ENCODE measurements at regions not wholly inside any gene's neighbourhood (a gene's known extent, or its start where the extent isn't known, plus 50 kb on each side); places are given as distances from the start of the nearest gene placed in this dataset.
"Not testable (repeated sequence)": the region's sequence is repeated elsewhere in the genome, so short reads cannot be mapped to it uniquely, and the experiment has no call there.

- TF ChIP-seq SPI1 (IDR thresholded peaks at IDR 0.05; ENCODE audit: low read depth, low read length) (no peak), POLR2A (IDR thresholded peaks at IDR 0.05; ENCODE audit: low read depth, low read length) (no peak), POU2F2 (IDR thresholded peaks at IDR 0.05; ENCODE audit: low read depth, low read length) (no peak), POLR2AphosphoS5 (IDR thresholded peaks at IDR 0.05; ENCODE audit: low read depth, low read length) (no peak), TAF1 (IDR thresholded peaks at IDR 0.05; ENCODE audit: low read depth, low read length) (no peak), PAX5 (IDR thresholded peaks at IDR 0.05; ENCODE audit: insufficient read depth, low read length, severe bottlenecking) (no peak)
- FAIRE-seq = no peak
- no peak for DNase-seq (ENCODE audit: insufficient read length, low spot score)
These were observed 822.4 kb upstream of the ADGRB3 start for GRCh38 chr6:67812693-67813092.

GRCh38 chr6:67812125-67812524 lies 823.0 kb upstream of the ADGRB3 start:
- DNase-seq (ENCODE audit: insufficient read length, low spot score) = no peak
- FAIRE-seq = no peak
- TF ChIP-seq POLR2AphosphoS5 (IDR thresholded peaks at IDR 0.05; ENCODE audit: low read depth, low read length) (no peak), POLR2A (IDR thresholded peaks at IDR 0.05; ENCODE audit: low read depth, low read length) (no peak), SPI1 (IDR thresholded peaks at IDR 0.05; ENCODE audit: low read depth, low read length) (no peak), TAF1 (IDR thresholded peaks at IDR 0.05; ENCODE audit: low read depth, low read length) (no peak), PAX5 (IDR thresholded peaks at IDR 0.05; ENCODE audit: insufficient read depth, low read length, severe bottlenecking) (no peak), POU2F2 (IDR thresholded peaks at IDR 0.05; ENCODE audit: low read depth, low read length) (no peak)

- no peak for DNase-seq (ENCODE audit: insufficient read length, low spot score)
- FAIRE-seq = no peak
- no peak for TF ChIP-seq POLR2A (IDR thresholded peaks at IDR 0.05; ENCODE audit: low read depth, low read length)
- no peak for TF ChIP-seq PAX5 (IDR thresholded peaks at IDR 0.05; ENCODE audit: insufficient read depth, low read length, severe bottlenecking)
- no peak for TF ChIP-seq SPI1 (IDR thresholded peaks at IDR 0.05; ENCODE audit: low read depth, low read length)
- TF ChIP-seq POU2F2 (IDR thresholded peaks at IDR 0.05; ENCODE audit: low read depth, low read length) = no peak
- no peak for TF ChIP-seq TAF1 (IDR thresholded peaks at IDR 0.05; ENCODE audit: low read depth, low read length)
- no peak for TF ChIP-seq POLR2AphosphoS5 (IDR thresholded peaks at IDR 0.05; ENCODE audit: low read depth, low read length)
These were observed 823.6 kb upstream of the ADGRB3 start for GRCh38 chr6:67811239-67812037.

- FAIRE-seq; DNase-seq (ENCODE audit: insufficient read length, low spot score): not testable (repeated sequence)
These were observed 830.3 kb upstream of the ADGRB3 start for GRCh38 chr6:67804808-67805207.

- no peak for DNase-seq (ENCODE audit: insufficient read length, low spot score)
- FAIRE-seq = no peak
These were observed 832.3 kb upstream of the ADGRB3 start for GRCh38 chr6:67802771-67803170.

GRCh38 chr6:67792996-67793395 lies 842.1 kb upstream of the ADGRB3 start:
- FAIRE-seq (no peak), DNase-seq (ENCODE audit: insufficient read length, low spot score) (no peak)
- TF ChIP-seq POLR2A (IDR thresholded peaks at IDR 0.05; ENCODE audit: low read depth, low read length) (no peak), TAF1 (IDR thresholded peaks at IDR 0.05; ENCODE audit: low read depth, low read length) (no peak), POU2F2 (IDR thresholded peaks at IDR 0.05; ENCODE audit: low read depth, low read length) (no peak), POLR2AphosphoS5 (IDR thresholded peaks at IDR 0.05; ENCODE audit: low read depth, low read length) (no peak), SPI1 (IDR thresholded peaks at IDR 0.05; ENCODE audit: low read depth, low read length) (no peak), PAX5 (IDR thresholded peaks at IDR 0.05; ENCODE audit: insufficient read depth, low read length, severe bottlenecking) (no peak)

More at GRCh38 chr6:67802771-67803170, 832.3 kb upstream of the ADGRB3 start:
- no peak for TF ChIP-seq TAF1 (IDR thresholded peaks at IDR 0.05; ENCODE audit: low read depth, low read length)
- no peak for TF ChIP-seq PAX5 (IDR thresholded peaks at IDR 0.05; ENCODE audit: insufficient read depth, low read length, severe bottlenecking)
- TF ChIP-seq POU2F2 (IDR thresholded peaks at IDR 0.05; ENCODE audit: low read depth, low read length) = no peak

GRCh38 chr6:67790569-67790968 lies 844.5 kb upstream of the ADGRB3 start:
- no peak for TF ChIP-seq POLR2AphosphoS5 (IDR thresholded peaks at IDR 0.05; ENCODE audit: low read depth, low read length)
- TF ChIP-seq PAX5 (IDR thresholded peaks at IDR 0.05; ENCODE audit: insufficient read depth, low read length, severe bottlenecking) = no peak
- no peak for TF ChIP-seq POLR2A (IDR thresholded peaks at IDR 0.05; ENCODE audit: low read depth, low read length)
- no peak for TF ChIP-seq TAF1 (IDR thresholded peaks at IDR 0.05; ENCODE audit: low read depth, low read length)
- TF ChIP-seq POU2F2 (IDR thresholded peaks at IDR 0.05; ENCODE audit: low read depth, low read length) = no peak
- no peak for TF ChIP-seq SPI1 (IDR thresholded peaks at IDR 0.05; ENCODE audit: low read depth, low read length)
- no peak for FAIRE-seq
- no peak for DNase-seq (ENCODE audit: insufficient read length, low spot score)

- not testable (repeated sequence) for DNase-seq (ENCODE audit: insufficient read length, low spot score); FAIRE-seq
These were observed 848.0 kb upstream of the ADGRB3 start for GRCh38 chr6:67787119-67787518.

- TF ChIP-seq SPI1 (IDR thresholded peaks at IDR 0.05; ENCODE audit: low read depth, low read length) = no peak
- no peak for TF ChIP-seq POU2F2 (IDR thresholded peaks at IDR 0.05; ENCODE audit: low read depth, low read length)
- no peak for TF ChIP-seq PAX5 (IDR thresholded peaks at IDR 0.05; ENCODE audit: insufficient read depth, low read length, severe bottlenecking)
- no peak for TF ChIP-seq POLR2A (IDR thresholded peaks at IDR 0.05; ENCODE audit: low read depth, low read length)
- TF ChIP-seq POLR2AphosphoS5 (IDR thresholded peaks at IDR 0.05; ENCODE audit: low read depth, low read length) = no peak
- no peak for TF ChIP-seq TAF1 (IDR thresholded peaks at IDR 0.05; ENCODE audit: low read depth, low read length)
- FAIRE-seq (no peak), DNase-seq (ENCODE audit: insufficient read length, low spot score) (no peak)
These were observed 855.2 kb upstream of the ADGRB3 start for GRCh38 chr6:67779876-67780275.

GRCh38 chr6:67775333-67775732 lies 859.7 kb upstream of the ADGRB3 start:
- no peak for DNase-seq (ENCODE audit: insufficient read length, low spot score)
- no peak for FAIRE-seq
- TF ChIP-seq PAX5 (IDR thresholded peaks at IDR 0.05; ENCODE audit: insufficient read depth, low read length, severe bottlenecking) (no peak), POLR2AphosphoS5 (IDR thresholded peaks at IDR 0.05; ENCODE audit: low read depth, low read length) (no peak), SPI1 (IDR thresholded peaks at IDR 0.05; ENCODE audit: low read depth, low read length) (no peak), POLR2A (IDR thresholded peaks at IDR 0.05; ENCODE audit: low read depth, low read length) (no peak), POU2F2 (IDR thresholded peaks at IDR 0.05; ENCODE audit: low read depth, low read length) (no peak), TAF1 (IDR thresholded peaks at IDR 0.05; ENCODE audit: low read depth, low read length) (no peak)

Measured in GM12891 (cell line).